PC-3 (cell line): ENCODE measurements at regions not wholly inside any gene's neighbourhood (a gene's known extent, or its start where the extent isn't known, plus 50 kb on each side); places are given as distances from the start of the nearest gene placed in this dataset.

Experiments used
- ATAC-seq: fragments of 200-7000 bp; cut with Tn5 transposase; 2 replicates; pipeline ENCODE4 v1.9.1; 2020; ENCODE audit warnings: mild to moderate bottlenecking, moderate library complexity
- BruUV-seq: library from RNA; stranded (reverse); fragments of 400-500 nt; replicated peaks from 2 replicates; lab custom pipeline; 2021; lab: Mats Ljungman, UMichigan
- CTCF ChIA-PET: fragments of 300-600 bp; sonication (Branson Sonifier 250); formaldehyde crosslinking; loops from one replicate; lab custom pipeline; 2022; ENCODE audit warnings: antibody characterized with exemption; lab: Charles Lee
- POLR2A ChIA-PET: fragments of 300-600 bp; sonication (Branson Sonifier 250); formaldehyde crosslinking; loops from one replicate; lab custom pipeline; 2022; ENCODE audit warnings: antibody characterized with exemption; ENCODE audit not compliant: unreplicated experiment; lab: Charles Lee
- DNase-seq: peaks from one replicate; pipeline ENCODE4 v3.0.0-alpha.2; 2015
- H2AFZ ChIP-seq: fragments of 300-600 bp; sonication (generic); 2 replicates; pipeline ENCODE4 v1.6.0; 2016; ENCODE audit warnings: antibody characterized with exemption, low read length
- H3F3A ChIP-seq: fragments of 300-600 bp; sonication (generic); one replicate; pipeline ENCODE4 v1.6.0; 2017; ENCODE audit warnings: antibody characterized with exemption, low read length, control low read depth, mild to moderate bottlenecking; ENCODE audit not compliant: unreplicated experiment
- H3K27ac ChIP-seq: fragments of 300-600 bp; sonication (generic); 2 replicates; pipeline ENCODE4 v1.5.1; 2016; ENCODE audit warnings: mild to moderate bottlenecking, low read length
- H3K27me3 ChIP-seq: fragments of 300-600 bp; sonication (generic); 2 replicates; pipeline ENCODE4 v1.6.1; 2016; ENCODE audit warnings: low read length, mixed read lengths
- H3K36me3 ChIP-seq: fragments of 300-600 bp; sonication (generic); 2 replicates; pipeline ENCODE4 v1.6.1; 2016; ENCODE audit warnings: low read depth, mixed run types, low read length, mixed read lengths
- H3K4me1 ChIP-seq: fragments of 300-600 bp; sonication (generic); 2 replicates; pipeline ENCODE4 v1.5.1; 2016; ENCODE audit warnings: low read length; ENCODE audit not compliant: insufficient read depth
- H3K4me2 ChIP-seq: fragments of 300-600 bp; sonication (generic); 2 replicates; pipeline ENCODE4 v1.6.0; 2016; ENCODE audit warnings: low read length
- H3K4me3 ChIP-seq: fragments of 300-600 bp; sonication (generic); 2 replicates; pipeline ENCODE4 v1.5.1; 2016; ENCODE audit warnings: mild to moderate bottlenecking, low read length, mixed read lengths
- H3K79me2 ChIP-seq: fragments of 300-600 bp; sonication (generic); 2 replicates; pipeline ENCODE4 v1.6.1; 2017; ENCODE audit warnings: low read length, mixed read lengths
- H3K9ac ChIP-seq: fragments of 300-600 bp; sonication (generic); 2 replicates; pipeline ENCODE4 v1.6.0; 2016; ENCODE audit warnings: mild to moderate bottlenecking, low read length
- H3K9me2 ChIP-seq: fragments of 300-600 bp; sonication (generic); replicated peaks from 2 replicates; pipeline ENCODE4 v1.6.1; 2016; ENCODE audit warnings: mixed run types, low read length, mixed read lengths
- H3K9me3 ChIP-seq: fragments of 300-600 bp; sonication (generic); 2 replicates; pipeline ENCODE4 v1.6.1; 2016; ENCODE audit warnings: low read length, mixed read lengths
- H4K20me1 ChIP-seq: fragments of 300-600 bp; sonication (generic); 2 replicates; pipeline ENCODE4 v1.6.1; 2016; ENCODE audit warnings: low read length, mixed read lengths
- CTCF ChIP-seq: fragments of 300-600 bp; sonication (generic); conservative IDR thresholded peaks from 2 replicates; pipeline ENCODE4 v1.5.1; 2017; ENCODE audit warnings: antibody characterized with exemption, low read depth, mild to moderate bottlenecking, low read length
- EZH2 ChIP-seq: fragments of 300-600 bp; sonication (generic); IDR thresholded peaks from one replicate; pipeline ENCODE4 v1.6.1; 2017; ENCODE audit warnings: antibody characterized with exemption, mild to moderate bottlenecking, low read length; ENCODE audit not compliant: unreplicated experiment
- EZH2phosphoT487 ChIP-seq: fragments of 300-600 bp; sonication (generic); IDR thresholded peaks from 2 replicates; pipeline ENCODE4 v1.6.1; 2018; ENCODE audit warnings: mild to moderate bottlenecking, antibody characterized with exemption, low read length, borderline replicate concordance
- intact Hi-C: fragments of 100-400 bp; cut with micrococcal nuclease; formaldehyde crosslinking; loops from 2 replicates; pipeline ENCODE4 v1.9.0; 2023

GRCh38 chr16:54542805-54543505, 256.4 kb upstream of the IRX3 start:
- ChIA-PET CTCF (no interaction called here), POLR2A (no interaction called here)
- no peak overlapping the region for H3K27ac ChIP-seq
- H3K9me3 ChIP-seq = no peaks in the 10 kb centered on the region
- no peaks in the 10 kb centered on the region for H4K20me1 ChIP-seq
- H3F3A ChIP-seq = no peaks in the 10 kb centered on the region
- H3K4me3 ChIP-seq = no peak overlapping the region
- H3K4me1 ChIP-seq = no peaks in the 10 kb centered on the region
- H3K9me2 ChIP-seq = no peaks in the 10 kb centered on the region
- ATAC-seq (no peak), DNase-seq (no peak)
- TF ChIP-seq CTCF = no peak
- no peak for TF ChIP-seq EZH2phosphoT487
- TF ChIP-seq EZH2 = no peak
- no peaks in the 10 kb centered on the region for H3K79me2 ChIP-seq
- H3K27me3 ChIP-seq = peaks cover 37% of the 10 kb centered on the region
- no peak overlapping the region for H3K4me2 ChIP-seq
- no TSS peak for BruUV-seq
- H3K36me3 ChIP-seq = no peaks in the 10 kb centered on the region
- intact Hi-C loops = no loop called here
- H3K9ac ChIP-seq = no peak overlapping the region
- no peak overlapping the region for H2AFZ ChIP-seq

DNA sequence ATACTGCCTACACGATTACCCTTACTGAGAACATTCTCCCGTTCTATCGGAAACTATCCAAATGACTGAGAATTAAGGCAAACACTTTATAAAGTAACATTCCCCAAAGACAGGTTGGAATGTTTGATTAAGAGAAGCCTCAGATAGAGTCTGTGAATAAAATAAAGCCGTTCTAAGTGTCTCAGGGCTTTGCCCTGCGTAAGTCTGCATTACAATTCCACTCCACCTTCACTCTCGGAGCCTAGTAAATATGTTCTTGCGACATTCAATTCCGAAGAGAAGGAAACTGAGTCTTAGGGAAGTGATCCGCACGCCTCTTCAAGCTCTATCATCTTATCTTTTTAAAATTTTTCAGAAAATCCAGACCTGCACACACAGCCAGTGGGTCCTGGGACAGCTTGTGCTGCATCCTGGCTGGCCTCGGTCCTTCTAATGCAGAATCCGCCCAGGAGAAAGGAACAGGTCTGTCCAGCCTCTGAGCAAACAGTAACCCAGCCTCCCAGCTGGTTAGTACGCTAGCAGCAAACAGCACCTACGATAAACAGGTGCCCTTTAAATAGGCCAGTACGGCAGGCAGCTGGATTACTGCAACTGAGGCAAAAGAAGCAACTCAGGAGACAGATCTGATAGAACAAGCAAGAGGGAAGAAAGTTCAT, 254.1 kb upstream of the IRX3 start:
- no peaks in the 10 kb centered on the region for H3F3A ChIP-seq
- no peaks in the 10 kb centered on the region for H4K20me1 ChIP-seq
- no peak for DNase-seq
- TF ChIP-seq EZH2phosphoT487 (no peak), CTCF (no peak), EZH2 (no peak)
- no peak for ATAC-seq
- POLR2A ChIA-PET = no interaction called here
- BruUV-seq = no TSS peak
- CTCF ChIA-PET = no interaction called here
- no peak overlapping the region for H3K27ac ChIP-seq
- H3K79me2 ChIP-seq = no peaks in the 10 kb centered on the region
- no peak overlapping the region for H2AFZ ChIP-seq
- no peaks in the 10 kb centered on the region for H3K36me3 ChIP-seq
- no peaks in the 10 kb centered on the region for H3K9me2 ChIP-seq
- intact Hi-C loops = no loop called here
- no peaks in the 10 kb centered on the region for H3K4me1 ChIP-seq
- peaks cover 37% of the 10 kb centered on the region for H3K27me3 ChIP-seq
- H3K4me2 ChIP-seq = no peak overlapping the region
- no peaks in the 10 kb centered on the region for H3K9me3 ChIP-seq
- no peak overlapping the region for H3K4me3 ChIP-seq
- no peak overlapping the region for H3K9ac ChIP-seq

GRCh38 chr16:54538276-54538675, 251.7 kb upstream of the IRX3 start:
- no peak overlapping the region for H2AFZ ChIP-seq
- H3K36me3 ChIP-seq = no peaks in the 10 kb centered on the region
- ChIA-PET CTCF (no interaction called here), POLR2A (no interaction called here)
- no peak overlapping the region for H3K27ac ChIP-seq
- ATAC-seq = no peak
- intact Hi-C loops = no loop called here
- no peak overlapping the region for H3K4me2 ChIP-seq
- no peak for DNase-seq
- TF ChIP-seq EZH2phosphoT487 = no peak
- TF ChIP-seq CTCF = no peak
- H4K20me1 ChIP-seq = no peaks in the 10 kb centered on the region
- H3K9ac ChIP-seq = no peak overlapping the region
- H3K9me2 ChIP-seq = no peaks in the 10 kb centered on the region
- no peaks in the 10 kb centered on the region for H3K79me2 ChIP-seq
- H3K27me3 ChIP-seq = peaks cover 37% of the 10 kb centered on the region
- H3K4me1 ChIP-seq = no peaks in the 10 kb centered on the region
- no peak overlapping the region for H3K4me3 ChIP-seq
- BruUV-seq = no TSS peak
- H3K9me3 ChIP-seq = no peaks in the 10 kb centered on the region
- H3F3A ChIP-seq = no peaks in the 10 kb centered on the region
